ENCODE measurements at regions not wholly inside any gene's neighbourhood (a gene's known extent, or its start where the extent isn't known, plus 50 kb on each side); places are given as distances from the start of the nearest gene placed in this dataset.

DNA sequence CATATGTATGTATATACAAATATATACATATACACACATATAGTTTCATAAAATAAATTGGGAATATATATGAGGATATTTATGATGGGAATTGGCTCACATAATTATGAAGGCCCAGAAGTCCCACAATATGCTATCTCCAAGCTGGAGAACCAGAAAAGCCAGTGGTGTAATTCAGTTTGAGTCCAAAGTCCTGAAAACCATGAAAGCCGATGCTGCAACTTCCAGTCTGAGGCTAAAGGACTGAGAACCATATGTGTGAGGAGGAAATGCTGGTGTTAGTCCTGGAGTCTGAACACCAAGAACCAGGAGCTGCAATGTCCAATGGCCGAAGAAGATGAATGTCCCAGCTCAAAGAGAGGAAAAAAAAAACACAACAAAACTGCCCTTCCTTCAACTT, 65.5 kb upstream of the PRKD1 start:
- Histone ChIP-seq H3K27ac (ENCODE audit: low read length, poor library complexity, severe bottlenecking) (no peak overlapping the region), H3K9ac (ENCODE audit: low read length) (no peak overlapping the region), H4K8ac (ENCODE audit: low read length) (no peak overlapping the region), H3K14ac (ENCODE audit: low read length in 2 of 2) (no peak overlapping the region), H3K9me3 (ENCODE audit: control insufficient read depth, low read length) (no peaks in the 10 kb centered on the region), H2BK120ac (ENCODE audit: low read depth, low read length) (no peak overlapping the region), H2AK5ac (ENCODE audit: low read length, severe bottlenecking) (no peak overlapping the region), H3K79me1 (replicated peaks; ENCODE audit: low read length, poor library complexity, severe bottlenecking) (no peaks in the 10 kb centered on the region), H4K91ac (ENCODE audit: low read length) (no peak overlapping the region), H3K4me2 (ENCODE audit: low read length, poor library complexity, severe bottlenecking) (no peak overlapping the region), H3K27me3 (ENCODE audit: control insufficient read depth in 1 of 2, insufficient read depth in 1 of 2, low read length in 2 of 2) (no peaks in the 10 kb centered on the region), H3K4me1 (ENCODE audit: control insufficient read depth, insufficient read depth, low read depth, low read length) (no peaks in the 10 kb centered on the region), H3K4me3 (ENCODE audit: insufficient read depth in 1 of 2, low read depth in 1 of 2, low read length in 2 of 2) (no peak overlapping the region), H2AFZ (ENCODE audit: low read depth, low read length) (no peak overlapping the region), H2BK5ac (ENCODE audit: low read depth, low read length, poor library complexity, severe bottlenecking) (no peak overlapping the region), H2BK12ac (ENCODE audit: low read length in 2 of 2) (no peak overlapping the region), H3K36me3 (ENCODE audit: control insufficient read depth in 1 of 2, insufficient read depth in 2 of 2, low read depth in 1 of 2, low read length in 2 of 2) (no peaks in the 10 kb centered on the region), H2BK15ac (ENCODE audit: low read depth, poor library complexity, severe bottlenecking) (no peak overlapping the region), H3K18ac (ENCODE audit: low read depth in 1 of 2, low read length in 2 of 2) (no peak overlapping the region), H3K4ac (ENCODE audit: low read depth in 1 of 2, low read length in 2 of 2) (no peak overlapping the region), H3K23ac (ENCODE audit: low read length in 2 of 2) (no peak overlapping the region)
- 100% methylated on average over 1 of the region's 2 CpGs for WGBS
- no peak for DNase-seq

DNA sequence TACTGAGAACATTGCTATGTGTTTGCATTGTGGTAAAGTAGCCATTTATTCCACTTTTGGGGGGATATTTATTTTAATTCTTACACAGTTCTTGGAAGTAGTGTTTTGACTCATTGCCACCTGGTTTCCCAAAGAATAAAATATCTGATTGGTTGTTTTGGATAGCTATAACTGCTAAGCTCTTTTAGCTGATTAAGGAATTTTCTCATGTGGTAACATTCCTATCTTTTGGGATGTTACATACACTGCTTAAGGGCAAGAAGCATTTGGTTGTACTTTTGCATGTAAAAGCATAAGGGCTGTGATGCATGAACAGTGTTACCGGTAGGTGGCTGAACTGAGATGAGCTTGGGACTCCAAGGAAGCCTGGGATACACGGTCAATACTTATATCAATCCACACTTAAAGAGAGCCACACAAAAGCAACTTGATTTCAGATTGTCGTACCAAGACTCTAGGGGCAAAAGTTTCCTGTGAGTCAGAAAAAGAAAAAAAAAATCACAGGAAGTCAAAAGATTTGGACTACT, 71.4 kb upstream of the PRKD1 start:
- no peak for DNase-seq
- H2BK120ac ChIP-seq (ENCODE audit: low read depth, low read length): no peak overlapping the region
- H3K14ac ChIP-seq (ENCODE audit: low read length in 2 of 2): no peak overlapping the region
- H2BK15ac ChIP-seq (ENCODE audit: low read depth, poor library complexity, severe bottlenecking): no peak overlapping the region
- no peak overlapping the region for H3K4ac ChIP-seq (ENCODE audit: low read depth in 1 of 2, low read length in 2 of 2)
- no peak overlapping the region for H2BK12ac ChIP-seq (ENCODE audit: low read length in 2 of 2)
- WGBS: 83% methylated on average over 1 of the region's 3 CpGs
- no peak overlapping the region for H3K23ac ChIP-seq (ENCODE audit: low read length in 2 of 2)
- no peaks in the 10 kb centered on the region for H3K36me3 ChIP-seq (ENCODE audit: control insufficient read depth in 1 of 2, insufficient read depth in 2 of 2, low read depth in 1 of 2, low read length in 2 of 2)
- no peak overlapping the region for H2BK5ac ChIP-seq (ENCODE audit: low read depth, low read length, poor library complexity, severe bottlenecking)
- no peak overlapping the region for H3K27ac ChIP-seq (ENCODE audit: low read length, poor library complexity, severe bottlenecking)
- H2AK5ac ChIP-seq (ENCODE audit: low read length, severe bottlenecking): no peak overlapping the region
- no peak overlapping the region for H4K91ac ChIP-seq (ENCODE audit: low read length)
- no peak overlapping the region for H3K4me2 ChIP-seq (ENCODE audit: low read length, poor library complexity, severe bottlenecking)
- no peaks in the 10 kb centered on the region for H3K4me1 ChIP-seq (ENCODE audit: control insufficient read depth, insufficient read depth, low read depth, low read length)
- H2AFZ ChIP-seq (ENCODE audit: low read depth, low read length): no peak overlapping the region
- H3K18ac ChIP-seq (ENCODE audit: low read depth in 1 of 2, low read length in 2 of 2): no peak overlapping the region
- H4K8ac ChIP-seq (ENCODE audit: low read length): no peak overlapping the region
- H3K4me3 ChIP-seq (ENCODE audit: insufficient read depth in 1 of 2, low read depth in 1 of 2, low read length in 2 of 2): no peak overlapping the region
- no peaks in the 10 kb centered on the region for H3K9me3 ChIP-seq (ENCODE audit: control insufficient read depth, low read length)
- H3K27me3 ChIP-seq (ENCODE audit: control insufficient read depth in 1 of 2, insufficient read depth in 1 of 2, low read length in 2 of 2): peaks cover 0 to 4% of the 10 kb centered on the region in 2 experiments
- no peak overlapping the region for H3K9ac ChIP-seq (ENCODE audit: low read length)
- no peaks in the 10 kb centered on the region for H3K79me1 ChIP-seq (replicated peaks; ENCODE audit: low read length, poor library complexity, severe bottlenecking)

GRCh38 chr14:30002859-30003258, 75.2 kb upstream of the PRKD1 start:
- H3K4me1 ChIP-seq (ENCODE audit: control insufficient read depth, insufficient read depth, low read depth, low read length): no peaks in the 10 kb centered on the region
- H3K23ac ChIP-seq (ENCODE audit: low read length in 2 of 2): no peak overlapping the region
- no peak overlapping the region for H3K27ac ChIP-seq (ENCODE audit: low read length, poor library complexity, severe bottlenecking)
- DNase-seq: no peak
- H3K4ac ChIP-seq (ENCODE audit: low read depth in 1 of 2, low read length in 2 of 2): no peak overlapping the region
- no peaks in the 10 kb centered on the region for H3K36me3 ChIP-seq (ENCODE audit: control insufficient read depth in 1 of 2, insufficient read depth in 2 of 2, low read depth in 1 of 2, low read length in 2 of 2)
- no peak overlapping the region for H2BK5ac ChIP-seq (ENCODE audit: low read depth, low read length, poor library complexity, severe bottlenecking)
- no peak overlapping the region for H4K91ac ChIP-seq (ENCODE audit: low read length)
- H3K27me3 ChIP-seq (ENCODE audit: control insufficient read depth in 1 of 2, insufficient read depth in 1 of 2, low read length in 2 of 2): peaks cover 0 to 4% of the 10 kb centered on the region in 2 experiments
- no peak overlapping the region for H2AFZ ChIP-seq (ENCODE audit: low read depth, low read length)
- no peak overlapping the region for H2BK15ac ChIP-seq (ENCODE audit: low read depth, poor library complexity, severe bottlenecking)
- H3K14ac ChIP-seq (ENCODE audit: low read length in 2 of 2): no peak overlapping the region
- H2AK5ac ChIP-seq (ENCODE audit: low read length, severe bottlenecking): no peak overlapping the region
- H4K8ac ChIP-seq (ENCODE audit: low read length): no peak overlapping the region
- no peaks in the 10 kb centered on the region for H3K9me3 ChIP-seq (ENCODE audit: control insufficient read depth, low read length)
- H2BK12ac ChIP-seq (ENCODE audit: low read length in 2 of 2): no peak overlapping the region
- H3K9ac ChIP-seq (ENCODE audit: low read length): no peak overlapping the region
- WGBS: 77% methylated on average over 3 of the region's 5 CpGs
- H3K4me3 ChIP-seq (ENCODE audit: insufficient read depth in 1 of 2, low read depth in 1 of 2, low read length in 2 of 2): no peak overlapping the region
- no peak overlapping the region for H3K18ac ChIP-seq (ENCODE audit: low read depth in 1 of 2, low read length in 2 of 2)
- H2BK120ac ChIP-seq (ENCODE audit: low read depth, low read length): no peak overlapping the region
- H3K79me1 ChIP-seq (replicated peaks; ENCODE audit: low read length, poor library complexity, severe bottlenecking): no peaks in the 10 kb centered on the region
- no peak overlapping the region for H3K4me2 ChIP-seq (ENCODE audit: low read length, poor library complexity, severe bottlenecking)

DNA sequence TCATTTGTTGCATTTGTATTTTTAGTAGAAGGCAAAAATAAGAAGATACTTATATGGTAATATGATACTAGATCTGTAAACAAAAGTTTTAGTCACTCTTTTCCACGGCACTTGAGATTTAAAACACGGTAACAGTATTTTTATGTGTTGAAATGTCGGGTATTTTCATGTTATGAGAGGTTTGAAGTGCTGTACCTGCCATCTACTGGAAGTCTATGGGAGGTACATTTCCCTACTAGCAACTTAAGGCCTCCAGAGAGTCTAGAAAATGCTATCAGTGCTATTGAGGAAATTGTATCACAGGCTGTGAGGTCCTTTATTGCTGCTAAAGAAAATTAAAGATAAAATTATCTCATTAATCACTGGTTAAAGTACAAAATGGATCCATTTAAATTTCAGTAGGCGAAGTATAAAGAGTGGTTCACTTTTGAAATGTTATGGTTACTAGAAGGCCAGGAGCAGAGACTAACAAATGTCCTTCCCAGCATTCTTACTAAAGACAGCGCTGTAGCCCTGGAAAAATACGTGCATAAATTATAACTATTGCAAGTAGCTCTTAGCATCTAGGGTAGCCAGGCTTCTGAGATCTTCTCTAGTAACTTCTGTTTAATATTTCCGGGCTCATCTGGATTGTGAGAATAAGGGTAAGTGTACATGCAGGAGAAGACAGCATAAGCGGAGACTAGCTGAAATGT, 77.6 kb upstream of the PRKD1 start:
- 46% methylated on average over 5 of the region's 8 CpGs for WGBS
- Histone ChIP-seq H2AFZ (ENCODE audit: low read depth, low read length) (no peak overlapping the region), H4K91ac (ENCODE audit: low read length) (no peak overlapping the region), H2BK5ac (ENCODE audit: low read depth, low read length, poor library complexity, severe bottlenecking) (no peak overlapping the region), H3K79me1 (replicated peaks; ENCODE audit: low read length, poor library complexity, severe bottlenecking) (no peaks in the 10 kb centered on the region), H2BK12ac (ENCODE audit: low read length in 2 of 2) (no peak overlapping the region), H4K8ac (ENCODE audit: low read length) (no peak overlapping the region), H3K4me1 (ENCODE audit: control insufficient read depth, insufficient read depth, low read depth, low read length) (no peaks in the 10 kb centered on the region), H3K9ac (ENCODE audit: low read length) (peak overlapping the region; percentile 65), H3K27me3 (ENCODE audit: control insufficient read depth in 1 of 2, insufficient read depth in 1 of 2, low read length in 2 of 2) (peaks cover 0 to 4% of the 10 kb centered on the region in 2 experiments), H3K36me3 (ENCODE audit: control insufficient read depth in 1 of 2, insufficient read depth in 2 of 2, low read depth in 1 of 2, low read length in 2 of 2) (no peaks in the 10 kb centered on the region), H3K23ac (ENCODE audit: low read length in 2 of 2) (no peak overlapping the region), H2BK15ac (ENCODE audit: low read depth, poor library complexity, severe bottlenecking) (no peak overlapping the region), H3K4me2 (ENCODE audit: low read length, poor library complexity, severe bottlenecking) (no peak overlapping the region), H3K14ac (ENCODE audit: low read length in 2 of 2) (no peak overlapping the region), H3K18ac (ENCODE audit: low read depth in 1 of 2, low read length in 2 of 2) (no peak overlapping the region), H3K4me3 (ENCODE audit: insufficient read depth in 1 of 2, low read depth in 1 of 2, low read length in 2 of 2) (no peak overlapping the region), H2BK120ac (ENCODE audit: low read depth, low read length) (no peak overlapping the region), H3K4ac (ENCODE audit: low read depth in 1 of 2, low read length in 2 of 2) (no peak overlapping the region), H3K9me3 (ENCODE audit: control insufficient read depth, low read length) (no peaks in the 10 kb centered on the region), H2AK5ac (ENCODE audit: low read length, severe bottlenecking) (no peak overlapping the region), H3K27ac (ENCODE audit: low read length, poor library complexity, severe bottlenecking) (no peak overlapping the region)
- DNase-seq: peak; percentile 72
